GM19324 (cell line): ENCODE measurements at regions not wholly inside any gene's neighbourhood (a gene's known extent, or its start where the extent isn't known, plus 50 kb on each side); places are given as distances from the start of the nearest gene placed in this dataset.

Experiments used
- ATAC-seq: cut with Tn5 transposase; IDR thresholded peaks from one replicate; pipeline ENCODE4 v1.9.1; 2021; ENCODE audit warnings: mild to moderate bottlenecking, moderate library complexity; ENCODE audit not compliant: unreplicated experiment, low FRiP score

GRCh38 chr17:70772761-70773160 lies 603.4 kb downstream of the KCNJ2 start:
- ATAC-seq = no peak

- ATAC-seq = no peak
Measured at GRCh38 chr17:70773258-70773657, 603.9 kb downstream of the KCNJ2 start.

- ATAC-seq = no peak
Measured at GRCh38 chr17:70774339-70775117, 605.2 kb downstream of the KCNJ2 start.

DNA sequence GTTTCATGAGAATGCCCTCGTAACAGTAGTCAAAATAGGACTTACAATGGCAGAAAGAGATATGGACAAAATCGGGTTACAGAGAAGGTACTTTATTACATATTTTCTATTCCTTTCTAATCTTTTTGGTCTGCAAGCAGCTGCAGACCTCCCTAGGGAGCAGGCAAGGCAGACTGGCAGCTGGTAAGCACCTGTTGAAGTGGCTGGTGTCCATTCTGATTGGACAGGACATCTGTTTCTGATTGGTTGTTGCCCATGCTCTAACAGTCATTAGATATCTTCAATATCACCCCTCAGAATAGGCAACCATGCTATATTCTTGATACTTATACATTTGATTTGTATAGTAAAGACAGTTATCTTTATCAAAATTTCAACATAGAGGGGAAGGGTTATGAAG lies 606.3 kb downstream of the KCNJ2 start:
- ATAC-seq = no peak

GRCh38 chr17:70776441-70776840 lies 607.1 kb downstream of the KCNJ2 start:
- ATAC-seq = no peak

DNA sequence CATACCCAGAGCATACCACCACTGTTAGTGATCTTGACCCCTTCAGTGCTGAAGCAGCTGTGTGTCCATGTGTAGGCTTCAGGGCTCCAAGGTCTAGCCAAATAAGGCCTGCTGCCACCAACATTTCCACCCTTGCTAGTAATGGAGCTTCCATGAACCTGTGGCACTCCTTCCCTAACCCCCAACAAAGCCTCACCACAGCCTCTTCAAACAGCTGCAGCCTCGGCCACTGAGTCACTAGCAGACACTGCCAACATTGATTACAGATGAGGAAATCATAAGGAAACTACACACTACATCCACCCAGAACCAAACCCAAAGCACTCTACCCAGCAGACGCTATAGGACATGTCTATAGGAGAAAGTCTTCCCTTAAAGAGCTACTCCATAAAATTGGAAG lies 610.7 kb downstream of the KCNJ2 start:
- no peak for ATAC-seq

DNA sequence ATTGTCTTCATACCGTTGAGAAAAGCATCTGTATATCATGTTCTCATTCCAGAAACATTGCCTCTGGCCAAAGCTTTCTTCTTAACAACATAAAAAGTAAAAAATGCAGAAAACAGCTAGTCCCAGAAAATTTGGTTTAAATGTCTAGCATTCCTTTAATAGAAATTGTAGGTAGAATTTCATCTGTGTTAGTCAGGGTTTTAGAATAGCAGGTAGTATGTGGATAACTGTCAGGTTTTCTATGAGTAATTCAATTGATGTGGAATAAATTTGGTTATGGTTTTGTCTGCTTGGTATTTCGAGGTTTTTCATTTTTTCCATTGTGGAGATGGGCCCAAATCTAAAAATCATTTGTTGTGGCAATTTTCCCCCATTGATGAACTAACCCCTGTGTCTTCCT lies 616.7 kb downstream of the KCNJ2 start:
- ATAC-seq = no peak

DNA sequence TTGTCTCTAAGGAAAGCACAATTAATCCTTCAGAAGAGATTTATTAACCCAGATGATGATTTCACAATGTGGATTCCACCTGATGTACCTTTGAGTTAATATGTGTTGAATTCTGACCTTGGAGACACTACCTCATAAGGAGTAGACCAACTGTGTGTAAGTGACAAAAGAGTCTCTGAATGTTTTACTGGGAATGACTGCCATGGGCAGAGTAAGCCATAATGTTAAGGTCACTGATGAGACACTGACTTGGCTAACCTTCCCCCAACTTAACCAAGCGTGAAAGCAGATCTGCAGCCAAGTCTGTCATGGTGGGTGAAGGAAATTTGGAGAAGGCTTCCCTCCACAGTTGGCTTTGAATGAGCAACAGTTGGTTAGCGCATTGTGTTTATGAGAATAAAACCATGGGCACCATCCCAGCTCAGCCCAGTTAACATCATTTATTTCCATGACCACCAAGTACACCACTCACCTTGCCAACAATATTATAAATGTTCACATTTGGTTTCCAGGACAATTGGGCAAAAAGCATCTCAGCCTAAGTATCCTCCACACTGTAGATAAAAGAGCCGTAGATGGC lies 618.5 kb downstream of the KCNJ2 start:
- no peak for ATAC-seq

DNA sequence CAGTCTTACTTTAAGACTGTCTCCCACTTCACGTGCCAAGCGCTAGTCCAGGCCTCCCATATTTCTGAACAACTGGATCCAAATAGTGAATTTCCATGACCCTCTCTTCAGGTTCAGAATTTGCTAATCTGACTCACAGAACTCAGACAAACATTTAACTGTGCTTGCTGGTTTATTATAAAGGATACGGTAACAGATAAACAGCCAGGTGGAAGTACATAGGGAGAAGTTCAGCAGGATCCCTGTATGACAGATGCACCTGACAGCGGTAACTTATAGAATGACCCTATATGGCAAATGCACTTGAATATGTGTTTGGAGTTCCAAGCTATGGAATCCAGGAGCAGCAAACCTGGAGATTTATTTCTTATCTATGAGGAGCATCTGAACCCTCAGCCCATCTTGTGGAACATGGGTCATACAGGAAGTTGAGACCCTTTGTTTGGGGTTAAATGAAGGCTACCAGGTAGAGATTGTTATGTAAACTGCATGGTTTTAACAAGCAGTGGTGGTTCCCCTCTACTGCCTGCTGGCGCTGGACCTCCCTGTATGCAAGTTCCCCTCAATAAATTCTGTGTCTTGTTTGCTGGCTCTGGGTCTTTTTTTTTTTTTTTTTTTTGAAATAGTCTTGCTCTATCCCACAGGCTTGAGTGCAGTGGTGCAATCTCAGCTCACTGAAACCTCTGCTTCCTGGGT lies 622.6 kb downstream of the KCNJ2 start:
- no peak for ATAC-seq

- no peak for ATAC-seq
Measured at GRCh38 chr17:70794738-70795137, 625.4 kb downstream of the KCNJ2 start.

- ATAC-seq = no peak
Measured at GRCh38 chr17:70795620-70796019, 626.3 kb downstream of the KCNJ2 start.

- no peak for ATAC-seq
Measured at GRCh38 chr17:70796757-70797156, 627.4 kb downstream of the KCNJ2 start.

GRCh38 chr17:70797166-70797565 lies 627.8 kb downstream of the KCNJ2 start:
- ATAC-seq = no peak

GRCh38 chr17:70804161-70804560 lies 634.8 kb downstream of the KCNJ2 start:
- no peak for ATAC-seq

DNA sequence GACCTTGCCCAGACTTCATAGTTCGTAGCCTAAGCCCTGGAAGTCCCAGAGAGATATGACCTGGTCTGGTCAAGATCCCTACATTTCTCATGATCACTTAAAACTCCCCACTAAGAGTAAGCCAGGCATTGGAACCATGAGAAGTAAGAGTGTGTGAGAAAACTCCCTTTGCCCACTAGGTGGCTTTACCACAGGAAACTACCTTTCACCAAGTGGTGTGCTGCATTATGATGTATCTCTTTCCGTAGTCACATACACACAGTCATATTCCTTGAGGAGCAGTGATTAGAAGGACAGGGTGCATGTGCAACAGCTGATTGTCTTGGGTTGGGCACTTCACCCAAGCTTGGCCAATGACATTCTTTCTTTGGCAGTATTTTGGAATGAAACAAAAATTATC lies 639.3 kb downstream of the KCNJ2 start:
- no peak for ATAC-seq

DNA sequence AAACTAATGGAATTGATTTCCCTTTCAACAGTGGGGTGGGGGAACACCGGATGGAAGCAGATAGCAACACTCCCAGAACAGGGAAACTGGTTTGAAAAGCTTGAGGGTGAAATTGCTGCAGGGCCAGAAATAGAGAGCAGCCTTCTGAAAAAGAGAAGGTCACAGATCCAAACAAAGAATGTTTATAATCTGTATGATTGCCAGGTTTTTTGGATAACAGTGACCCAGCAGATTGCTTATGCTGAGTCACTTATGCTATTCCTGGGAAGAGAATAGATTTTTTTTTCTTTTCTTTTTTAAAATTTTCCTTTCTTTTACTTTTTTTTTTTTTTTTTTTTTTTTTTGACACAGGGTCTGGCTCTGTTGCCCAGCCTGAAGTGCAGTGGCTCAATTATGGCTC lies 641.3 kb downstream of the KCNJ2 start:
- no peak for ATAC-seq

GRCh38 chr17:70813355-70813930 lies 644.1 kb downstream of the KCNJ2 start:
- no peak for ATAC-seq

GRCh38 chr17:70819183-70819582 lies 649.9 kb downstream of the KCNJ2 start:
- no peak for ATAC-seq

DNA sequence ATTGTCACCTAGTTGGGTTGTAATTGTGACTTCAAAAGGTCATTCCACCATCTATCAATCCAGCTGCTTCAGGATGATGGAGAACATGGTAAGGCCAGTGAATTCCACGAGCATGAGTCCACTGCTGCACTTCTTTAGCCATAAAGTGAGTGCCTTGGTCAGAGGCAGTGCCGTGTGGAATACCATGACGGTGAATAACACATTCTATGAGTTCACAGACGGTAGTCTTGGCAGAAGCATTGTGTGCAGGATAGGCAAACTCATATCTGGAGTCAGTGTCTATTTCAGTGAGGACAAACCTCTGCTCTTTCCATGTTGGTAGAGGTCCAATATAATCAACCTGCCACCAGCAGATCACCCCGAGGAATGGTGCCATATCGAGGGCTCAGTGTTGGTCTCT lies 650.9 kb downstream of the KCNJ2 start:
- ATAC-seq = no peak

DNA sequence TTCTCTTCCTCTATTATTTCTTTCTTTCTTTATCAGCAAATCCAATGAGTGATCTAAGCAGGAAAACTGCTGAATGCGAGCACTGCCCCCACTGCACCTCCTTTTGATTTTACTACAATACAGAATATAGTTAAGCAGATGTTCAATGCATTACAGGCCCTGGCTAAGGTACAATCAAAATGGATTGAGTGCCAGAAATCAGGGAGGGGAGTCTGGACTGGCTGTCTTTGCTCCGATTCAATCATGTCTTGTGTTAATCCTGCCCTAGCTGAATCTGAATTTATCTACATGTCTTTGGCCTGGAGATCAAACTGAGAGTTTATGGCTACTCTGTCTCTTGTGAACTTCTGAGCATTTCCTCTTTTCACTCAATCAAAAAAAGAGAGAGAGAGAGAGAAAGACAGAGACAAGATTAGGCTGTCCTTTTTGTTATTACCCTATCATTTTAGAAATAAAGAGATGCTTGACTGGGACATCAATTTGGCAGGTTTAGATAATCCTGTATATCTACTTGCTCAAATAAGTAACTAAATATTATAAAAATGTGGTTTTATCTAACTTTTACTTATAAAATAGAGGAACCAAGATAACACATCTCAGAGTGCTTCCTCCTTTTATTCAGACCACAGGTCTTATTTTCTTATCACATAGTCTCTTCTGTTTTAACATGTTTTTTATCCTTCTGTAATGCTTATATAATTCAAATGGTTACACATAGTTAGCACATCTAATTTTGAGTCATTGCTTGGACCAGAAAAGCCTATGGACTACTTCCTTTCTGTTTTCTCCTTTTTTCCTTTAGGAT lies 656.2 kb downstream of the KCNJ2 start:
- ATAC-seq = no peak

DNA sequence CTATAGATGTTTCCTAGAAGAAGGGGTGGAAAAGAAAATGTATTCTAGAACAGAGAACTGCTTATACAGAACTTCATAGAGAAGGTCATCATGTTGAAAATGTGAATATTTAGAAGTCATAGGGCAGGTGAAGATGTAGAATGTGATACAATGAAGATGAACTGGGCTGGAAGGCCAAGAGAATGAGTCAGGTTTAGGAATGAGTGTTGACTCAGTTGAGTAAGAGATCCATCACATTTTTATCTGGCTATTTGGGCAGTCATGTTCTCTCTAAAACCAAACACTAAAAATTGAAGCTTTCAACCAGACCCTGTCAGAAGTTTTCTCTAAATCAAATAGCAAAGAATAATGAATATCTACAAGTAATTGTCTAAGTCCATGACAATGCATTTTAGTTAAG lies 660.5 kb downstream of the KCNJ2 start:
- no peak for ATAC-seq
